GM03348 (cell line): ENCODE measurements at regions not wholly inside any gene's neighbourhood (a gene's known extent, or its start where the extent isn't known, plus 50 kb on each side); places are given as distances from the start of the nearest gene placed in this dataset.

Source experiments
- DNase-seq: peaks from one replicate; pipeline ENCODE4 v3.0.0; 2012; ENCODE audit warnings: low spot score

- no peak for DNase-seq
Measured at GRCh38 chr4:13248621-13249298, 235.4 kb downstream of the RAB28 start.

- no peak for DNase-seq
Measured at GRCh38 chr4:13246107-13246506, 238.0 kb downstream of the RAB28 start.

- no peak for DNase-seq
Measured at GRCh38 chr4:13244444-13244843, 239.7 kb downstream of the RAB28 start.

- no peak for DNase-seq
Measured at GRCh38 chr4:13243152-13243551, 241.0 kb downstream of the RAB28 start.

- no peak for DNase-seq
Measured at GRCh38 chr4:13240066-13240465, 244.1 kb downstream of the RAB28 start.

GRCh38 chr4:13238936-13239335 lies 245.2 kb downstream of the RAB28 start:
- no peak for DNase-seq

GRCh38 chr4:13236485-13236884 lies 247.7 kb downstream of the RAB28 start:
- no peak for DNase-seq

GRCh38 chr4:13233755-13234154 lies 250.4 kb downstream of the RAB28 start:
- DNase-seq, result no peak

GRCh38 chr4:13219971-13220370 lies 264.2 kb downstream of the RAB28 start:
- DNase-seq, result no peak

GRCh38 chr4:13218326-13218958 lies 265.7 kb downstream of the RAB28 start:
- DNase-seq, result peak; percentile 11

GRCh38 chr4:13215560-13215959 lies 268.6 kb downstream of the RAB28 start:
- no peak for DNase-seq

- no peak for DNase-seq
Measured at GRCh38 chr4:13212936-13213335, 271.2 kb downstream of the RAB28 start.

GRCh38 chr4:13209600-13209999 lies 274.5 kb downstream of the RAB28 start:
- DNase-seq, result no peak

GRCh38 chr4:13208558-13209193 lies 275.5 kb downstream of the RAB28 start:
- DNase-seq, result no peak

- no peak for DNase-seq
Measured at GRCh38 chr4:13207226-13207625, 276.9 kb downstream of the RAB28 start.

GRCh38 chr4:13203101-13203500 lies 281.0 kb downstream of the RAB28 start:
- no peak for DNase-seq

GRCh38 chr4:13202701-13203100 lies 281.4 kb downstream of the RAB28 start:
- DNase-seq, result no peak

- no peak for DNase-seq
Measured at GRCh38 chr4:13201241-13201640, 282.9 kb downstream of the RAB28 start.

GRCh38 chr4:13196721-13197120 lies 287.4 kb downstream of the RAB28 start:
- DNase-seq, result no peak

- no peak for DNase-seq
Measured at GRCh38 chr4:13193662-13194061, 290.5 kb downstream of the RAB28 start.

- DNase-seq, result no peak
Measured at GRCh38 chr4:13190093-13190721, 293.9 kb downstream of the RAB28 start.

- DNase-seq, result no peak
Measured at GRCh38 chr4:13184199-13184598, 299.9 kb downstream of the RAB28 start.

- no peak for DNase-seq
Measured at GRCh38 chr4:13182133-13182532, 302.0 kb downstream of the RAB28 start.
